H9 (cell line): ENCODE measurements at regions not wholly inside any gene's neighbourhood (a gene's known extent, or its start where the extent isn't known, plus 50 kb on each side); places are given as distances from the start of the nearest gene placed in this dataset.

ENCODE experiments used
- DNase-seq: peaks from one replicate; pipeline ENCODE4 v3.0.0-alpha.2; 2017
- H2AFZ ChIP-seq: one replicate; pipeline ENCODE4 v1.6.1; 2013; ENCODE audit warnings: mild to moderate bottlenecking, low read length, control low read depth, moderate library complexity
- H2AK5ac ChIP-seq: 2 replicates; pipeline ENCODE4 v1.6.1; 2013; ENCODE audit warnings: low read length, control low read depth, mixed read lengths; ENCODE audit not compliant: insufficient read length
- H2BK120ac ChIP-seq: one replicate; pipeline ENCODE4 v1.6.1; 2013; ENCODE audit warnings: low read depth, mild to moderate bottlenecking, low read length, control low read depth, inconsistent platforms; ENCODE audit not compliant: poor library complexity, severe bottlenecking
- H2BK12ac ChIP-seq: 2 replicates; pipeline ENCODE4 v1.6.1; 2013; ENCODE audit warnings: low read length, control low read depth, mixed read lengths, low read depth; ENCODE audit not compliant: insufficient read length
- H2BK15ac ChIP-seq: 2 replicates; pipeline ENCODE4 v1.6.1; 2013; ENCODE audit warnings: low read depth, low read length, control low read depth
- H2BK20ac ChIP-seq: one replicate; pipeline ENCODE4 v1.6.1; 2013; ENCODE audit warnings: low read depth, mild to moderate bottlenecking, low read length, control low read depth, inconsistent platforms; ENCODE audit not compliant: poor library complexity, severe bottlenecking
- H2BK5ac ChIP-seq: 2 replicates; pipeline ENCODE4 v1.6.1; 2013; ENCODE audit warnings: low read length, control low read depth, mixed read lengths; ENCODE audit not compliant: insufficient read length
- H3K14ac ChIP-seq: 2 replicates; pipeline ENCODE4 v1.6.1; 2013; ENCODE audit warnings: low read length, control low read depth; ENCODE audit not compliant: insufficient read depth
- H3K18ac ChIP-seq: 2 replicates; pipeline ENCODE4 v1.6.1; 2013; ENCODE audit warnings: low read depth, mild to moderate bottlenecking, mixed read lengths, low read length, control low read depth; ENCODE audit not compliant: insufficient read length
- H3K23ac ChIP-seq: 2 replicates; pipeline ENCODE4 v1.6.1; 2013; ENCODE audit warnings: low read length, control low read depth, mixed read lengths, low read depth; ENCODE audit not compliant: insufficient read length
- H3K23me2 ChIP-seq: 2 replicates; pipeline ENCODE4 v1.6.1; 2013; ENCODE audit warnings: low read depth, mild to moderate bottlenecking, mixed read lengths, low read length, control low read depth; ENCODE audit not compliant: insufficient read length, poor library complexity, severe bottlenecking
- H3K27ac ChIP-seq: 2 replicates; pipeline ENCODE4 v1.5.1; 2013; ENCODE audit warnings: low read length, control low read depth, mixed read lengths, low read depth; ENCODE audit not compliant: insufficient read length
- H3K27me3 ChIP-seq: 2 replicates; pipeline ENCODE4 v1.6.1; 2013; ENCODE audit warnings: low read length, control low read depth, inconsistent platforms; ENCODE audit not compliant: insufficient read depth
- H3K4ac ChIP-seq: 2 replicates; pipeline ENCODE4 v1.6.1; 2013; ENCODE audit warnings: low read depth, mild to moderate bottlenecking, control low read depth, inconsistent platforms, low read length, moderate library complexity
- H3K4me1 ChIP-seq: 2 replicates; pipeline ENCODE4 v1.6.1; 2013; ENCODE audit warnings: low read length, control low read depth, inconsistent platforms; ENCODE audit not compliant: insufficient read depth
- H3K4me2 ChIP-seq: 2 replicates; pipeline ENCODE4 v1.6.1; 2013; ENCODE audit warnings: low read length, control low read depth, mixed read lengths; ENCODE audit not compliant: insufficient read length, insufficient read depth
- H3K56ac ChIP-seq: 2 replicates; pipeline ENCODE4 v1.6.1; 2013; ENCODE audit warnings: low read depth, mild to moderate bottlenecking, mixed read lengths, low read length, control low read depth; ENCODE audit not compliant: insufficient read length
- H3K79me1 ChIP-seq: 2 replicates; pipeline ENCODE4 v1.6.1; 2013; ENCODE audit warnings: low read depth, mild to moderate bottlenecking, moderate library complexity, low read length, control low read depth, inconsistent platforms; ENCODE audit not compliant: insufficient read depth, poor library complexity, severe bottlenecking
- H3K79me2 ChIP-seq: 2 replicates; pipeline ENCODE4 v1.6.1; 2013; ENCODE audit warnings: low read length, control low read depth, inconsistent platforms; ENCODE audit not compliant: insufficient read depth
- H3K9ac ChIP-seq: 2 replicates; pipeline ENCODE4 v1.6.1; 2013; ENCODE audit warnings: low read length, control low read depth, mixed read lengths; ENCODE audit not compliant: insufficient read length; ENCODE audit errors: extremely low read depth
- H3K9me3 ChIP-seq: one replicate; pipeline ENCODE4 v1.6.1; 2013; ENCODE audit warnings: low read depth, low read length, inconsistent platforms; ENCODE audit not compliant: control insufficient read depth
- H3T11ph ChIP-seq: one replicate; pipeline ENCODE4 v1.6.1; 2013; ENCODE audit warnings: mild to moderate bottlenecking, low read length, control low read depth, inconsistent platforms
- H4K20me1 ChIP-seq: one replicate; pipeline ENCODE4 v1.6.1; 2013; ENCODE audit not compliant: control insufficient read depth, insufficient read length, insufficient read depth
- H4K5ac ChIP-seq: 2 replicates; pipeline ENCODE4 v1.6.1; 2013; ENCODE audit warnings: low read depth, mild to moderate bottlenecking, mixed read lengths, low read length, control low read depth; ENCODE audit not compliant: insufficient read length
- H4K8ac ChIP-seq: replicated peaks from 2 replicates; pipeline ENCODE4 v1.6.1; 2013; ENCODE audit warnings: low read length, control low read depth, mixed read lengths, low read depth; ENCODE audit not compliant: insufficient read length
- H4K91ac ChIP-seq: 2 replicates; pipeline ENCODE4 v1.6.1; 2013; ENCODE audit warnings: low read depth, mild to moderate bottlenecking, moderate library complexity, mixed read lengths, low read length, control low read depth; ENCODE audit not compliant: insufficient read length
- H3K27ac Mint-ChIP-seq, 3 experiments: 2 replicates in 2 of 3; 3 replicates in 1 of 3; pipeline ENCODE4 v1.8.0; 2020 to 2021; ENCODE audit warnings: mixed read lengths in 3 of 3, mild to moderate bottlenecking in 1 of 3, moderate library complexity in 1 of 3
- H3K27me3 Mint-ChIP-seq: 2 replicates; pipeline ENCODE4 v1.8.0; 2021; ENCODE audit warnings: low read depth, mild to moderate bottlenecking, moderate library complexity, mixed read lengths
- H3K36me3 Mint-ChIP-seq, 3 experiments: 2 replicates in 2 of 3; 3 replicates in 1 of 3; pipeline ENCODE4 v1.8.0; 2020 to 2021; ENCODE audit warnings: low read depth in 3 of 3, mixed read lengths in 3 of 3; ENCODE audit not compliant: insufficient read depth in 1 of 3
- H3K4me1 Mint-ChIP-seq, 2 experiments: 2 replicates each; pipeline ENCODE4 v1.8.0; 2020; ENCODE audit warnings: mixed read lengths in 2 of 2
- H3K4me3 Mint-ChIP-seq, 2 experiments: 2 replicates in 1 of 2; 3 replicates in 1 of 2; pipeline ENCODE4 v1.8.0; 2020 to 2021; ENCODE audit warnings: mild to moderate bottlenecking in 2 of 2, mixed read lengths in 2 of 2, moderate library complexity in 1 of 2
- H3K9me3 Mint-ChIP-seq, 2 experiments: 2 replicates in 1 of 2; 3 replicates in 1 of 2; pipeline ENCODE4 v1.8.0; 2020; ENCODE audit warnings: mild to moderate bottlenecking in 2 of 2, mixed read lengths in 2 of 2, moderate library complexity in 1 of 2
- CTCF ChIP-seq: fragments of 200-600 bp; sonication (generic); conservative IDR thresholded peaks from 3 replicates; pipeline ENCODE4 v1.8.0; 2021; ENCODE audit warnings: antibody characterized with exemption, mild to moderate bottlenecking
- WGBS: extraction: QIAGEN DNeasy Blood & Tissue Kit; methylation state at CpG from one replicate; pipeline ENCODE4 v1.1.7; 2013; ENCODE audit warnings: missing lambda C conversion rate, low lambda C conversion rate, mixed read lengths; ENCODE audit not compliant: insufficient read length; ENCODE audit errors: extremely low coverage; 5-methylcytosine and 5-hydroxymethylcytosine counted together

DNA sequence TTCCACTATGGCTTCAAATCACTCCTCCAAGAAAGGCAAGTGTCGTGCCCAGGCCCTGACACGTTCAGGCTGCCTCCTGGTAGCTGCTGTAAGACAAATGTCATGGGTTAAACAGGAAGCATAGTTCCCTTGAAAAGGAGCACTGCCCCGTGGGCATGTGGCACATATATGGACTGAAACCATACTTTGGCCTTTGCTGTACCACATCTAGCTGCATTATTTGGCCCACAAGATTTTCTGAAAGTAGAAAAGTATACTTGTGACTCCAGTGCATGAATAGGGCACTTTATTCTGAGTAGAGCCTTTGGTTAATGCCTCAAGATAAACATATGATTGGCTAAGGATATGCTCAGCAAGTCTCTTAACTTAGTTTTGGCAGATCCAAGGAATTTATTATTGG, 218.7 kb upstream of the EGLN3 start:
- TF ChIP-seq CTCF, result no peak
- Histone ChIP-seq H3K23ac (no peak overlapping the region), H3T11ph (no peak overlapping the region), H2BK120ac (no peak overlapping the region), H4K8ac (no peak overlapping the region), H3K14ac (no peak overlapping the region), H3K79me1 (no peaks in the 10 kb centered on the region), H3K18ac (no peak overlapping the region), H4K91ac (no peak overlapping the region), H3K23me2 (no peaks in the 10 kb centered on the region), H3K4me2 (no peak overlapping the region), H4K20me1 (no peaks in the 10 kb centered on the region), H2BK5ac (no peak overlapping the region), H3K4me1 (no peaks in the 10 kb centered on the region), H4K5ac (no peak overlapping the region), H2BK15ac (no peak overlapping the region), H2BK12ac (no peak overlapping the region), H3K4ac (no peak overlapping the region), H2AK5ac (no peak overlapping the region), H3K9me3 (no peaks in the 10 kb centered on the region), H2AFZ (no peak overlapping the region), H2BK20ac (no peak overlapping the region), H3K79me2 (no peaks in the 10 kb centered on the region), H3K9ac (no peak overlapping the region), H3K27me3 (no peaks in the 10 kb centered on the region), H3K56ac (no peak overlapping the region), H3K27ac (no peak overlapping the region)
- H3K27me3 Mint-ChIP-seq, result no peaks in the 10 kb centered on the region; the same call in 1 of the 2 replicates
- no peaks in the 10 kb centered on the region for H3K9me3 Mint-ChIP-seq
- no peak for DNase-seq
- H3K27ac Mint-ChIP-seq, result no peak overlapping the region
- no peak overlapping the region for H3K4me3 Mint-ChIP-seq
- WGBS, result no CpG with 5 or more reads among the region's 3 CpGs
- H3K4me1 Mint-ChIP-seq, result no peaks in the 10 kb centered on the region
- H3K36me3 Mint-ChIP-seq, result no peaks in the 10 kb centered on the region
